ENCODE measurements at regions not wholly inside any gene's neighbourhood (a gene's known extent, or its start where the extent isn't known, plus 50 kb on each side); places are given as distances from the start of the nearest gene placed in this dataset.
"Not testable (repeated sequence)": the region's sequence is repeated elsewhere in the genome, so short reads cannot be mapped to it uniquely, and the experiment has no call there.

GRCh38 chr7:13136345-13136744, 448.9 kb downstream of the ARL4A start:
- DNase-seq (ENCODE audit: low spot score), result not testable (repeated sequence)

- no peak for DNase-seq (ENCODE audit: low spot score)
These were observed 452.0 kb downstream of the ARL4A start for GRCh38 chr7:13139436-13139835.

GRCh38 chr7:13144673-13145072, 457.2 kb downstream of the ARL4A start:
- DNase-seq (ENCODE audit: low spot score), result no peak

DNA sequence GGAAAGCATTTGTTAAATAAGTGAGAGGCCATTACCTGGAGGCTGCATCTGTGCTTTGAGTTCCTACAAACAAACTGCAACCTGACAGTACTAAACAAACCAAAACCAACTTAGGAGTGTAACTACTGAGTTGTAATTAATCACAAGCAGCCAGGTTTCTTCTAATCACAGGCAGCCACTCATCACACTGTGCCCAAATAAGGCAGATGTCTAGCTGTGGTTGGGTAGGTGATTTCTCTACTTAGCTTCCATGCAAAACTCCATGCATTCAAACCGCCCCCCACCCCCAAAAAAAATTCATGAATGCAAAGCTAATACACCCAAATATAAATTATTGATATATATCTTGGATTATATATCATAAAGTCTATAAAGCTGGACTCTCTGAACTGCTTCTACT, 461.1 kb downstream of the ARL4A start:
- DNase-seq (ENCODE audit: low spot score), result no peak

DNA sequence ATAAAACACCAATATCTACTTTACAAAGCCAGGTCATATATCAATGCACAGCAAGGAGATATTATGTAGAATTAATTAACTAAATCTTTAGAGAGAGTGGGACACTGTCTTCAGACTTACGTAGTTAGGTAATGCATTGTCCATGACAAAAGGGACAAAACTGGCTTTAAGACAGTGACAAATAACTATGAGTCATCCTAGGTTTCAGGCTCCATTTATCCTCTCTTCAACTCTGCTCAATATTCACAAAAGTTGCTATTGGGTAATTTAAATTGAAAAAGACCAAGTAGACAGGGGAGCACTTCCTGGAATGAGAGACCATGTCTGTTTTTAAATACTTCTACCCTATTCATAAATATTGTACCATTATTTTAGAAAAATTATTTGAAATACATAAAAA, 464.5 kb downstream of the ARL4A start:
- DNase-seq (ENCODE audit: low spot score), result no peak

DNA sequence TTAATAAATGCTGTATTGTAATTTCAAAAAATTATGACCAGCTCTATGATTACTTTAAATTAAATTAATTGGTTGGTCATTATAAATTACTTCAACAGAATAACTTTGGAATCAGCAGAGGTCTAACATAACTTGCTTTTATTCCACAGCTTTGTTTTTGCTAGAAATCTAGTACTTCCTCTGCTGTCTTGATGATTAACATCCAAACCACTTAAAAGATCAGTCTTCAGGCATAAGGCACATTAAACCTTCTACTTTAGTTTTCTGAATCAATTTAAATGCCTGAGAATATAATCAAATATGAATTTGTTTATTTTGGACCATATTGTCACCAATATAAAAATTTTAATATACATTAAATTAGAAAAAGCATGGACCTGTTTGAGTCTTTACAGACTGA, 465.3 kb downstream of the ARL4A start:
- DNase-seq (ENCODE audit: low spot score), result no peak

- DNase-seq (ENCODE audit: low spot score), result no peak
These were observed 465.8 kb downstream of the ARL4A start for GRCh38 chr7:13153266-13153665.

DNA sequence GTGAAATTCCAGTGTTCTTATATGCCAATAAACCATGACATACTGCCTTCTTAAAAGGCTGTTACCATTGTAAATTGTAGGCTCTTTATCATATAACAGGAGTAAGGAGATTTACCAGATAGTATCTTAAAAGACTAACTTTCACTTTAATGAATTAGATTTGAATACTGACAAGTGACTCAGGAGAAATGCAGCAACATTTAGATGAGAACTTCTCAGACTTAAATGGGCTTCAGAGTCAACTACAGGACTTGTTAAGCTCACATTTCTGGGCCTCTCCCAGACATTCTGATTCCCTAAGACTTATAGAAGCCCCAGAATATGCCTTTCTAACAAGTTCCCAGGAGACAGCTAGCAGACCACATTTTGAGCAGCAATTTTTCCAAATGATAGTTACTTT, 466.3 kb downstream of the ARL4A start:
- no peak for DNase-seq (ENCODE audit: low spot score)

DNA sequence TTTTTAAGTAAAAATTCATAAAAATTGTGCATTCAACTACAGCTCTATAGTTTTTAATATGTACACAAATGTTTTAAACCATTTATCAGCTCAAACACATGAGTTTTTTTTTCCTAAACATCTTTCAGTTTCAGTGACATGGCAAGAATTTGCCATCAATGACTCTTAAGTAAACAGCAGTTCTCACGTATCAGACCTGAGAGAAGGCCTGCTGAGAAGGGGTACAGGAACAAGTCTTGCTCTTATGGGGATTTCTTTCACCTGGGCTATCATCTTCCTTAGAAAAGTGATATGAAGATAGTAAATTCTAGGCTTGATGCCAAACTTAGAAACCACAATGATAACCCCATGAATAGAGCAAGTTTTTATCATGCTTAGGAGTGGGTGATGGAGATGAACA, 467.8 kb downstream of the ARL4A start:
- DNase-seq (ENCODE audit: low spot score), result no peak

- no peak for DNase-seq (ENCODE audit: low spot score)
These were observed 471.6 kb downstream of the ARL4A start for GRCh38 chr7:13159003-13159402.

DNA sequence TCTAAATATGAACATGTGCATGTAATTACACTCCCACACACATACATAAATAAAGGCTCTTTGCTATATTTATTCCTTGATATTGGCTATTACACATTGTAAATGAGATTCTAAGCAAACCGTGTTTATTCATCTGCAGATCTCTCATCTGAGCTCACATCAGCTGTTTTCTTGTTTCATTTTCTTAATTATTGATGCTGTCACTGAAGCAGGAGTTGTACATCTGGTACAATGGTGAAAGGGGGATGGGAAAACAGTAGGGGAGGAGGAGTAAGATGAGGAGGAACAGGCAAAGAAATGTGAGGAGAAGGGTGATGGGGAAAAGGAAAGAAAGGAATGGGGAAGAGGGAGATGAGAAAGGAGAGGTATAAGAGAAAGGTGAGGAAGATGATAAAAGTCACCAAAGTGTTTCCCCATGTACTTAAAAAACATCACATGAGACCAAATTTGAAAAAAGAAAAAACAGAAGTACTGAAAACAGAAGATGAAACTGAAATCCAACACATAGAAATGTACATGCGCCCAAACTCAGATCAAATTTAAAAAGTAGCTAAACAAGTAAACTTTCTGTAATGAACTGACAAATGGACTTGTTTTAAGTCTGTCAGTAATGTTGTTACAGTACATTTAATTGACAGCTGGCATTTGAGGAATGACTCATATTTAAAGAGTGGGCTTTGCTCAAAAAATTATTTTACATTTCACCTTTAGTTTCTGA, 472.2 kb downstream of the ARL4A start:
- no peak for DNase-seq (ENCODE audit: low spot score)

DNA sequence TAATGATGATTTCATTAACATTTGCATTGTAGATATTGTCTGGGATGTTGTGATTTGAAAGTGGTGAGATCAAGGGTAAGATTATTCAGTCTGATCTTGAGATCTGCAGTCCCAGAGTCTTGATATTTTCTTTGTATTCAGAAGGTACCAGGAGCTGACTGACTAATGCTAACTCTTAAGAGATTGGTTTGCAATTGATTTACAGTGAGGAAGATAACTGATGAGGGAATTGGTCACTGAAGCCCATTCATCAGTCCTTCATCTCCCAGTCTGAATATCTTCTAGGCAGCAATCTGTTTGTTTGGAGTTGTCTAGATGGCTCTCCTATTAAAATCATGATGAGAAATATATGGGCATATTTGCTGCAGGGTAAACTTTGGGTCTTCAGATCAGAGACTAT, 473.7 kb downstream of the ARL4A start:
- DNase-seq (ENCODE audit: low spot score), result no peak

GRCh38 chr7:13165854-13166253, 478.4 kb downstream of the ARL4A start:
- no peak for DNase-seq (ENCODE audit: low spot score)

GRCh38 chr7:13166801-13167200, 479.4 kb downstream of the ARL4A start:
- DNase-seq (ENCODE audit: low spot score), result no peak

DNA sequence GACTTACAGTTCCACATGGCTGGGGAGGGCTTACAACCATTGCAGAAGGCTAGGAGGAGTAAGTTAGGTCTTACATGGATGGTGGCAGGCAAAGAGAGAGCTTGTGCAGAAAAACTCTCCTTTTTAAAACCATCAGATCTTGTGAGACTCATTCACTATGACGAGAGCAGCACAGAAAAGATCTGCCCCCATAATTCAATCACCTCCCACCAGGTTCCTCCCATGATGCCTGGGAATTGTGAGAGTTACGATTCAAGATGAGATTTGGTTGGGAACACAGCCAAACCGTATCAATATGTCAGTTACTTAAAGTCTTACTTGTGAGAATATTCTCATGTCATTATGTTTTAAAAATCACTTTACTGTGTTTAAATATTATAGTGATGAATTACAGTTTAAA, 481.9 kb downstream of the ARL4A start:
- no peak for DNase-seq (ENCODE audit: low spot score)

- DNase-seq (ENCODE audit: low spot score), result no peak
These were observed 487.6 kb downstream of the ARL4A start for GRCh38 chr7:13174991-13175390.

- peak; percentile 56 for DNase-seq (ENCODE audit: low spot score)
These were observed 491.7 kb downstream of the ARL4A start for GRCh38 chr7:13179011-13179582.

- DNase-seq (ENCODE audit: low spot score), result no peak
These were observed 492.5 kb downstream of the ARL4A start for GRCh38 chr7:13179775-13180523.

- no peak for DNase-seq (ENCODE audit: low spot score)
These were observed 493.8 kb downstream of the ARL4A start for GRCh38 chr7:13181216-13181615.

DNA sequence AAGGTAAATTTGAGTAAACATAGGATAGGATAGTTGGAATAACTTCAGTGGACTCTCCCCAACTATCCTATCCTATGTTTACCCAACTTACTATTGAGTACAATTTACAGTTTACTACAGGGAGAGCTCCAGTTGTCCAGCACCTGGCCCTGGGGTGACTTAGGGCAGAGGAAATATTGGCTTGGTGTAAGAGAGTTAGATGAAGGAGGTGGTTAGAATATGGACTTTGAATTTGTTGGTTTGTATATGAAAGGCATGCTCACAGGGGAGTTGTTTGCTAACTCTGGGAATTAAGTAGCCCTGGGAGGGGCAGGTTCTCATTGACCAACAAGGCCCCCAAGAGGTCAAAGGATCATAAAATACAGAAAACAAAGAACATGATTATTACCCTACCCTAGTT, 497.7 kb downstream of the ARL4A start:
- peak; percentile 12 for DNase-seq (ENCODE audit: low spot score)

DNA sequence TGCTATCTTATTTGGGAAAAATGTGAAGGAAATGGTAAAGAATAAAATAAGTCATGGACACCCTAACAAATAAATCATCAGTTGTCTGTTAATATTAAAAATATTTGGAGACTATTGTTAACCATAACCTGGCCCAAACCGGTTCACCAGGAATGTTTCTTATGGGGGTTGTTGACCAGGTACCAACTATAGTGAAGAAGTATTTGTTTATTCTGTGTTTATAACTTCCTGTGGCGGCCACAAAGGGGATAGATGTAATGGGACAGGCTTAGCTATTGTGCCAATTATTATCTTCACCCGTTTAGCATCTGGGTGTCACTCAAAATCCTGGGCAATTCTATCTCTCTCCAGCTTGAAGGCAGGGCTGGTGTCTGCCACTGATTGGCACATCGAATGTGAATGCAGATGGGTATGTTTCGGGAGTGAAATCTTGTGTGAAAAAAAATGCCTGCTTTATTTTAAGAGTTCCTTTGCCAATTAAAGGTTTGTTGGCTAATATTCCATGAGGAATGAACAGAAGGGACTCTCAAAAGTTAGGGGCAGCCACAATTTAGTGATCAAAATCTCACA, 500.9 kb downstream of the ARL4A start:
- peak; percentile 61 for DNase-seq (ENCODE audit: low spot score)

- no peak for DNase-seq (ENCODE audit: low spot score)
These were observed 501.5 kb downstream of the ARL4A start for GRCh38 chr7:13188922-13189321.

DNA sequence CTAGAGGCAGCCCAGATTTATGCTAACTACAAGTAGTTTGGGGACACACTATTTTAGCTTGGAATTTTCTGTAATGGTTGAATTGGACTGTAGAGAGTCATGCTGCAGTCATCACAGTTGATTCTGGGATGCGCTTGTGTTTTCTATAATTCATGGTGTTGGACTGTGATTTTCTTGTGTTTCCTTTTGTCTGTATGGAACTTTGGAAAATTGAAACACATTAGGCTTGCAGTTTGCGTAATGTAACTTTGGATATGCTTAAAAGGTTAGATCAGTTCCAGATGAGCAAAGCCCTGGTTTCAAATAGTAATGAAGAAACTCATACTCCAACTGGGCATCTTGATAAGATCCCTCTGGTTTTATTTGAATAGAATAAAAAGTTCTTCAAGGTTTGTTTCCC, 502.2 kb downstream of the ARL4A start:
- no peak for DNase-seq (ENCODE audit: low spot score)

All from HT-29 (cell line).